ENCODE measurements at regions not wholly inside any gene's neighbourhood (a gene's known extent, or its start where the extent isn't known, plus 50 kb on each side); places are given as distances from the start of the nearest gene placed in this dataset.
"Not testable (repeated sequence)": the region's sequence is repeated elsewhere in the genome, so short reads cannot be mapped to it uniquely, and the experiment has no call there.

GRCh38 chr4:28834120-28834519, 1886.0 kb upstream of the PCDH7 start:
- H3K9me3 ChIP-seq (ENCODE audit: insufficient read depth, low read length): 0 out of 2 replicates have a peak, but pooled peaks cover under 1% of the 10 kb centered on the region
- DNase-seq (ENCODE audit: low read depth, low spot score): no peak
- no peak overlapping the region for H3K9ac ChIP-seq (ENCODE audit: insufficient read length, low read depth)
- TF ChIP-seq ZNF274 (IDR thresholded peaks at IDR 0.05; ENCODE audit: low read depth, low read length) (no peak), SUZ12 (IDR thresholded peaks at IDR 0.05; ENCODE audit: extremely low read depth, insufficient read depth, insufficient read length) (no peak), YY1 (IDR thresholded peaks at IDR 0.05; ENCODE audit: insufficient read depth, insufficient read length) (no peak)
- H3K36me3 ChIP-seq (ENCODE audit: insufficient read depth, insufficient read length, low read length): no peaks in the 10 kb centered on the region
- H3K4me1 ChIP-seq (ENCODE audit: insufficient read depth, insufficient read length): no peaks in the 10 kb centered on the region
- no peaks in the 10 kb centered on the region for H3K27me3 ChIP-seq (ENCODE audit: insufficient read depth, insufficient read length)
- no peak overlapping the region for H3K4me3 ChIP-seq (ENCODE audit: insufficient read length, low read depth)

GRCh38 chr4:28835501-28835900, 1884.7 kb upstream of the PCDH7 start:
- TF ChIP-seq SUZ12 (IDR thresholded peaks at IDR 0.05; ENCODE audit: extremely low read depth, insufficient read depth, insufficient read length) (no peak), YY1 (IDR thresholded peaks at IDR 0.05; ENCODE audit: insufficient read depth, insufficient read length) (no peak), ZNF274 (IDR thresholded peaks at IDR 0.05; ENCODE audit: low read depth, low read length) (no peak)
- H3K36me3 ChIP-seq (ENCODE audit: insufficient read depth, insufficient read length, low read length): no peaks in the 10 kb centered on the region

GRCh38 chr4:28842271-28842670, 1877.9 kb upstream of the PCDH7 start:
- no peaks in the 10 kb centered on the region for H3K4me1 ChIP-seq (ENCODE audit: insufficient read depth, insufficient read length)
- no peaks in the 10 kb centered on the region for H3K36me3 ChIP-seq (ENCODE audit: insufficient read depth, insufficient read length, low read length)
- no peak for DNase-seq (ENCODE audit: low read depth, low spot score)
- no peak overlapping the region for H3K9ac ChIP-seq (ENCODE audit: insufficient read length, low read depth)
- no peak for TF ChIP-seq SUZ12 (IDR thresholded peaks at IDR 0.05; ENCODE audit: extremely low read depth, insufficient read depth, insufficient read length)
- TF ChIP-seq ZNF274 (IDR thresholded peaks at IDR 0.05; ENCODE audit: low read depth, low read length): no peak
- no peak for TF ChIP-seq YY1 (IDR thresholded peaks at IDR 0.05; ENCODE audit: insufficient read depth, insufficient read length)
- no peak overlapping the region for H3K4me3 ChIP-seq (ENCODE audit: insufficient read length, low read depth)
- H3K9me3 ChIP-seq (ENCODE audit: insufficient read depth, low read length): no peaks in the 10 kb centered on the region
- H3K27me3 ChIP-seq (ENCODE audit: insufficient read depth, insufficient read length): no peaks in the 10 kb centered on the region

More at GRCh38 chr4:28835501-28835900, 1884.7 kb upstream of the PCDH7 start:
- Histone ChIP-seq H3K4me1 (ENCODE audit: insufficient read depth, insufficient read length) (no peaks in the 10 kb centered on the region), H3K27me3 (ENCODE audit: insufficient read depth, insufficient read length) (no peaks in the 10 kb centered on the region), H3K4me3 (ENCODE audit: insufficient read length, low read depth) (no peak overlapping the region), H3K9ac (ENCODE audit: insufficient read length, low read depth) (no peak overlapping the region), H3K9me3 (ENCODE audit: insufficient read depth, low read length) (no peaks in the 10 kb centered on the region)
- DNase-seq (ENCODE audit: low read depth, low spot score): no peak

GRCh38 chr4:28845158-28845557, 1875.0 kb upstream of the PCDH7 start:
- Histone ChIP-seq H3K4me1 (ENCODE audit: insufficient read depth, insufficient read length) (no peaks in the 10 kb centered on the region), H3K27me3 (ENCODE audit: insufficient read depth, insufficient read length) (no peaks in the 10 kb centered on the region), H3K36me3 (ENCODE audit: insufficient read depth, insufficient read length, low read length) (no peaks in the 10 kb centered on the region), H3K4me3 (ENCODE audit: insufficient read length, low read depth) (no peak overlapping the region), H3K9me3 (ENCODE audit: insufficient read depth, low read length) (no peaks in the 10 kb centered on the region), H3K9ac (ENCODE audit: insufficient read length, low read depth) (no peak overlapping the region)
- no peak for DNase-seq (ENCODE audit: low read depth, low spot score)
- TF ChIP-seq YY1 (IDR thresholded peaks at IDR 0.05; ENCODE audit: insufficient read depth, insufficient read length) (no peak), ZNF274 (IDR thresholded peaks at IDR 0.05; ENCODE audit: low read depth, low read length) (no peak), SUZ12 (IDR thresholded peaks at IDR 0.05; ENCODE audit: extremely low read depth, insufficient read depth, insufficient read length) (no peak)

- not testable (repeated sequence) for H3K4me1 ChIP-seq (ENCODE audit: insufficient read depth, insufficient read length); DNase-seq (ENCODE audit: low read depth, low spot score); H3K4me3 ChIP-seq (ENCODE audit: insufficient read length, low read depth)
Observed at GRCh38 chr4:28857028-28857427, 1863.1 kb upstream of the PCDH7 start.

GRCh38 chr4:28868841-28869240, 1851.3 kb upstream of the PCDH7 start:
- Histone ChIP-seq H3K36me3 (ENCODE audit: insufficient read depth, insufficient read length, low read length) (no peaks in the 10 kb centered on the region), H3K4me3 (ENCODE audit: insufficient read length, low read depth) (no peak overlapping the region), H3K27me3 (ENCODE audit: insufficient read depth, insufficient read length) (no peaks in the 10 kb centered on the region), H3K9ac (ENCODE audit: insufficient read length, low read depth) (no peak overlapping the region), H3K4me1 (ENCODE audit: insufficient read depth, insufficient read length) (no peaks in the 10 kb centered on the region), H3K9me3 (ENCODE audit: insufficient read depth, low read length) (no peaks in the 10 kb centered on the region)
- TF ChIP-seq ZNF274 (IDR thresholded peaks at IDR 0.05; ENCODE audit: low read depth, low read length): no peak
- TF ChIP-seq YY1 (IDR thresholded peaks at IDR 0.05; ENCODE audit: insufficient read depth, insufficient read length): no peak
- TF ChIP-seq SUZ12 (IDR thresholded peaks at IDR 0.05; ENCODE audit: extremely low read depth, insufficient read depth, insufficient read length): no peak
- DNase-seq (ENCODE audit: low read depth, low spot score): no peak

More at GRCh38 chr4:28857028-28857427, 1863.1 kb upstream of the PCDH7 start:
- H3K9ac ChIP-seq (ENCODE audit: insufficient read length, low read depth); H3K27me3 ChIP-seq (ENCODE audit: insufficient read depth, insufficient read length); H3K36me3 ChIP-seq (ENCODE audit: insufficient read depth, insufficient read length, low read length): not testable (repeated sequence)
- H3K9me3 ChIP-seq (ENCODE audit: insufficient read depth, low read length): peaks cover 10% of the 10 kb centered on the region; the same call in 1 of the 2 replicates

- no peaks in the 10 kb centered on the region for H3K27me3 ChIP-seq (ENCODE audit: insufficient read depth, insufficient read length)
- no peaks in the 10 kb centered on the region for H3K4me1 ChIP-seq (ENCODE audit: insufficient read depth, insufficient read length)
- H3K36me3 ChIP-seq (ENCODE audit: insufficient read depth, insufficient read length, low read length): no peaks in the 10 kb centered on the region
- DNase-seq (ENCODE audit: low read depth, low spot score): no peak
- no peak overlapping the region for H3K4me3 ChIP-seq (ENCODE audit: insufficient read length, low read depth)
- H3K9ac ChIP-seq (ENCODE audit: insufficient read length, low read depth): no peak overlapping the region
- no peak for TF ChIP-seq SUZ12 (IDR thresholded peaks at IDR 0.05; ENCODE audit: extremely low read depth, insufficient read depth, insufficient read length)
- TF ChIP-seq ZNF274 (IDR thresholded peaks at IDR 0.05; ENCODE audit: low read depth, low read length): no peak
- TF ChIP-seq YY1 (IDR thresholded peaks at IDR 0.05; ENCODE audit: insufficient read depth, insufficient read length): no peak
- H3K9me3 ChIP-seq (ENCODE audit: insufficient read depth, low read length): no peaks in the 10 kb centered on the region
Observed at GRCh38 chr4:28879178-28879577, 1841.0 kb upstream of the PCDH7 start.

- no peaks in the 10 kb centered on the region for H3K4me1 ChIP-seq (ENCODE audit: insufficient read depth, insufficient read length)
- TF ChIP-seq SUZ12 (IDR thresholded peaks at IDR 0.05; ENCODE audit: extremely low read depth, insufficient read depth, insufficient read length) (no peak), YY1 (IDR thresholded peaks at IDR 0.05; ENCODE audit: insufficient read depth, insufficient read length) (no peak), ZNF274 (IDR thresholded peaks at IDR 0.05; ENCODE audit: low read depth, low read length) (no peak)
- H3K27me3 ChIP-seq (ENCODE audit: insufficient read depth, insufficient read length): no peaks in the 10 kb centered on the region
- no peak overlapping the region for H3K9ac ChIP-seq (ENCODE audit: insufficient read length, low read depth)
- H3K9me3 ChIP-seq (ENCODE audit: insufficient read depth, low read length): no peaks in the 10 kb centered on the region
- no peak overlapping the region for H3K4me3 ChIP-seq (ENCODE audit: insufficient read length, low read depth)
- no peaks in the 10 kb centered on the region for H3K36me3 ChIP-seq (ENCODE audit: insufficient read depth, insufficient read length, low read length)
- no peak for DNase-seq (ENCODE audit: low read depth, low spot score)
Observed at GRCh38 chr4:28879900-28880299, 1840.3 kb upstream of the PCDH7 start.

All from NT2/D1 (cell line).